ENCODE measurements at regions not wholly inside any gene's neighbourhood (a gene's known extent, or its start where the extent isn't known, plus 50 kb on each side); places are given as distances from the start of the nearest gene placed in this dataset.

DNA sequence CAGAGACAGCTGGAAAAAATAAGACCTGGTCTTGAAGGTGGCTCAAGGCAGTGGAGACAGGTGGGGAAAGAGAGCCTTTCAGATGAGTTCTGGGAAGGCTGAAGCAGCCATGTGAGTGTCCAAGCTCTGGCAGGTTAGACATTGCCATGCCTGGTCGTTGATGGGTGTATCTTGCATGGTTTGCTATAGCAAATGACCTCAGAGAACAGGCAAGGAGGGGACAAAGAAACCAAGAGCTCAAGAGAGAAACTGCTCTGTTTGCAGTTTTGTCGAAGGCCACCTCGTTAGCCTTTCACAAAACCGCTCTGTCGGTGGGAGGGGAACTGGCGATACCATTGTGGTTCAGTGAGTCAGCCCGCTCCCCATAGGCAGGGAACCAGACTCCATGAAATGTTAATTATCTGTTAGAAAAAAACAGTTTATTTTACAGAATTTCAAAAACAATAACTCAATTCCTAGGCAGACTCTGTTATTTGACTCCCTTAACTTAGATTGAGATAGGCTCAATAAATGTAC is 82.8 kb upstream of the ARGLU1 start:
- no peak for DNase-seq (ENCODE audit: low read depth)
- TF ChIP-seq, protein P1, sequence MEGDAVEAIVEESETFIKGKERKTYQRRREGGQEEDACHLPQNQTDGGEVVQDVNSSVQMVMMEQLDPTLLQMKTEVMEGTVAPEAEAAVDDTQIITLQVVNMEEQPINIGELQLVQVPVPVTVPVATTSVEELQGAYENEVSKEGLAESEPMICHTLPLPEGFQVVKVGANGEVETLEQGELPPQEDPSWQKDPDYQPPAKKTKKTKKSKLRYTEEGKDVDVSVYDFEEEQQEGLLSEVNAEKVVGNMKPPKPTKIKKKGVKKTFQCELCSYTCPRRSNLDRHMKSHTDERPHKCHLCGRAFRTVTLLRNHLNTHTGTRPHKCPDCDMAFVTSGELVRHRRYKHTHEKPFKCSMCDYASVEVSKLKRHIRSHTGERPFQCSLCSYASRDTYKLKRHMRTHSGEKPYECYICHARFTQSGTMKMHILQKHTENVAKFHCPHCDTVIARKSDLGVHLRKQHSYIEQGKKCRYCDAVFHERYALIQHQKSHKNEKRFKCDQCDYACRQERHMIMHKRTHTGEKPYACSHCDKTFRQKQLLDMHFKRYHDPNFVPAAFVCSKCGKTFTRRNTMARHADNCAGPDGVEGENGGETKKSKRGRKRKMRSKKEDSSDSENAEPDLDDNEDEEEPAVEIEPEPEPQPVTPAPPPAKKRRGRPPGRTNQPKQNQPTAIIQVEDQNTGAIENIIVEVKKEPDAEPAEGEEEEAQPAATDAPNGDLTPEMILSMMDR (conservative IDR thresholded peaks at IDR 0.05; ENCODE audit: control insufficient read depth, insufficient read depth, low read depth, low read length) = no peak
- no peak overlapping the region for H3K4me3 ChIP-seq (ENCODE audit: control insufficient read depth, low read depth, low read length)

DNA sequence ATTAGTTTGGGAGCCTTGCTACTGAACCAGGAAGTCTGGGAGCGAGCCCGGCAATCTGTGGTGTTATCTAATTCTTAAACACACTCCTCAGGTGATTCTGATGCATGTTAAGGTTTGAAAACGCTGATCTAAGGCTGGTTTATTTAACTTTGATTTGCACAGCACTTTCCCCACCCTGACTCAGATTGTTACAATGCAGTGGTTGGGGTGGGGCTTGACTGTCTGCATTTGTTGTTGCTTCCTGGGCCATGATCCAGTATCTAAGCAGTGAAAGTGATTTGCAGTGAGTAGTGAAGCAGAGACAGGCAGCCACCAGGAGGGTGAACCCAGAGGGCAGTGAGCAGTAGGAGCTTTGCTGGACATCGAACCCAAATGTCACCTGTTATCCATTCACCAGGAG is 81.6 kb upstream of the ARGLU1 start:
- no peak overlapping the region for H3K4me3 ChIP-seq (ENCODE audit: control insufficient read depth, low read depth, low read length)
- DNase-seq (ENCODE audit: low read depth) = no peak
- TF ChIP-seq, protein P1 (conservative IDR thresholded peaks at IDR 0.05; ENCODE audit: control insufficient read depth, insufficient read depth, low read depth, low read length) = no peak

DNA sequence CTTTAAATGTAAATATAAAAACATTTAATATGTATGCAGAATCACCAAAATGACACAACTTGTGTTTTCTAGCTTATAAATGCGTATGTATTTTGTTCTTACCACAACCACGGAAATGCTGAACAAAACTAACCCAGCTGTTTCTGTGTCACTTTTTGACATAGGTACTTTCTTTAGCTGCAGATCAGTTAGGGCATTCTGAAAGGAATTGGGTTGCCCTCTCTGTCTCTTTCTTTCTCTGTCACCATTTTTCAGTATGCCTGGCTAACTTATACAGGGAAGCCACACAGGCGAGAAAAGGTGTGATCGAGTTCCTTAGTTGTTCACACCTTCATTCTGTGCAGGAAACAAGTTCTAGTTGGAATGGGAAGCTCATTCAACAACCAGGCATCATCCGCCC is 72.6 kb upstream of the ARGLU1 start:
- DNase-seq (ENCODE audit: low read depth) = no peak
- no peak overlapping the region for H3K4me3 ChIP-seq (ENCODE audit: control insufficient read depth, low read depth, low read length)
- TF ChIP-seq, protein P1 (conservative IDR thresholded peaks at IDR 0.05; ENCODE audit: control insufficient read depth, insufficient read depth, low read depth, low read length) = no peak

DNA sequence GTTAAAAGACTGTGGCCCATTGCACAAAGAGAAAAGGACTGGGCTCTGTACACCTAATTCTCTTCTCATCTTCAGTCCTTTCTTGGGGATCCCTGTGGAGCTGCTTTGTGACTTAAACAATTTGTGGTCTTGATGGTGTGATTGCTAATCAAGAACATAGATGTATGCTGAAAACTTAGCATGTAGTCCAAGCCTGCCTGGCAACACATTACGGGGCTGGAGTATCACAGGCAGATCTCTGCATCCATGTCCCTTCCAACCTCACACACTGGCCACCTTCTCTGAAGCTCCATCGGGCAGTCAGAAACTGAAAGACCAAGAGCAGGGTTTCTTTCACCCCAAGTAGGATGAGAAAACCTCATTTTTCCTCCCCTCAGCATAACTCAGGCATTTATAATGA is 69.6 kb upstream of the ARGLU1 start:
- TF ChIP-seq, protein P1 (conservative IDR thresholded peaks at IDR 0.05; ENCODE audit: control insufficient read depth, insufficient read depth, low read depth, low read length) = no peak
- H3K4me3 ChIP-seq (ENCODE audit: control insufficient read depth, low read depth, low read length) = no peak overlapping the region
- DNase-seq (ENCODE audit: low read depth) = no peak

DNA sequence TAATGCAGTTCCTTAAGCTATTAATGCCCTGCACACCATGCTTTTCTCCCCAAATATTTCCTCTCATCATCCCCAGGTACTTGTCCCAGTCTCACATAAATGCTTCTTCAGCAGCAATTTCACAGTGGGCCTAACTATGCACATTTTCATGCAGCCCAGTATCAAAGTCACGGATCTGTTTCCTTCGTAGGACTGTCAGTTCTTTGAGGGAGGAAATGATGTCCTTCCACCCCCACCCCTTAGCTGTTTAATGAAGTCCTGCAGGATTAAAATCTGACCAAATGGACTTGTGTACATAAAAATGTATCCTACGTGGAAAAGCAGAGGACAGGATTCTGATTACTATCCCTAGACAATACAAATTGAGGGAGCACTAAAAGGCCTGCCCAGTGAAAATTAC is 68.6 kb upstream of the ARGLU1 start:
- no peak for DNase-seq (ENCODE audit: low read depth)
- H3K4me3 ChIP-seq (ENCODE audit: control insufficient read depth, low read depth, low read length) = no peak overlapping the region
- TF ChIP-seq, protein P1 (conservative IDR thresholded peaks at IDR 0.05; ENCODE audit: control insufficient read depth, insufficient read depth, low read depth, low read length) = no peak

DNA sequence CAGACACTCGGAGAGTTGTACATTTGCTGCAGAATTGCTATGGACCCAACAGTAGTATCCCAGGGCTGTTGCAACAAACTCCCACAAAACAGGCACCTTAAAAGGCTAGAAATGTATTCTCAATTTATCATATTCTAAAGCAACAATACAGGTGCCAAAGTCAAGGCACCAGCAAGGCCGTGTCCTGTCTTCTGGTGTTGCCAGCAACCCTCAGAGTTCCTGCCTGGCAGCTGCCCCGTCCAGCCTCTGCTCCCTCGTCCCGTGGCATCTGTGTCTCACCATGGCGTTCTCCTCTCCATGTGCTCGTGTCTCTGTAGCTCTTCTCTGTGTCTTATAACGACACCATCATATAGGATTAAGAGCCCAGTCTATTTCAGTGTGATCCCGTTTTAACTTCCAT is 67.7 kb upstream of the ARGLU1 start:
- DNase-seq (ENCODE audit: low read depth) = no peak
- H3K4me3 ChIP-seq (ENCODE audit: control insufficient read depth, low read depth, low read length) = no peak overlapping the region
- TF ChIP-seq, protein P1 (conservative IDR thresholded peaks at IDR 0.05; ENCODE audit: control insufficient read depth, insufficient read depth, low read depth, low read length) = no peak

DNA sequence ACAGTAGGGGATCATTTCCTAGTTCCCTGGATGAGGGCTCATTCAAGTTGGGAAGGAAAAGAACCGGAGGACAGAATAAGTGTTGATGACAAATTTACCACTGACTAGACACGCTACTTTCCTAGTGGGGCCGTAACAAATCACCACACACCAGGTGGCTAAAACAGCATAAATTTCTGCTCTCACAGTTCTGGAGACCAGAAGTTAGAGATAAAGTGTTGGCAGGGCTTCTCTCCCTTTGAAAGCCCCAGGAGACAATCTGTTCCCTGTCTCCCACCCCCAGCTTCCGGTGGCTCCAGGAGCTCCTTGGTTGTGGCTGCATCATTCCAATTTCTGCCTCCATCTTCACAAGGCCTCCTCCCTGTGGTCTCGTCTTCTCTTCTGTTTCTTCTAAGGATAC is 65.4 kb upstream of the ARGLU1 start:
- no peak overlapping the region for H3K4me3 ChIP-seq (ENCODE audit: control insufficient read depth, low read depth, low read length)
- DNase-seq (ENCODE audit: low read depth) = no peak
- TF ChIP-seq, protein P1 (conservative IDR thresholded peaks at IDR 0.05; ENCODE audit: control insufficient read depth, insufficient read depth, low read depth, low read length) = no peak

Data from fibroblast of mammary gland (primary cell).